K562 (cell line): ENCODE measurements at regions not wholly inside any gene's neighbourhood (a gene's known extent, or its start where the extent isn't known, plus 50 kb on each side); places are given as distances from the start of the nearest gene placed in this dataset.

Experiments used
- CBFA2T2 ChIP-seq: fragments of 450-650 bp; conservative IDR thresholded peaks from 2 replicates; pipeline ENCODE4 v1.6.1; 2017; ENCODE audit warnings: mild to moderate bottlenecking
- CBFA2T3 ChIP-seq: fragments of 450-650 bp; IDR thresholded peaks from 2 replicates; pipeline ENCODE4 v1.6.1; 2017
- CHCHD3 ChIP-seq: fragments of 250-450 bp; sonication (Bioruptor Pico); IDR thresholded peaks from 2 replicates; pipeline ENCODE4 v2.1.2; 2022; ENCODE audit warnings: mild to moderate bottlenecking
- FOXA3 ChIP-seq, 2 experiments: fragments of 450-650 bp in 1 of 2; sonication (generic) in 1 of 2; formaldehyde crosslinking; IDR thresholded peaks in 1 of 2; conservative IDR thresholded peaks in 1 of 2; 2 replicates each; pipeline versions ENCODE4 v1.4.0 to v1.8.0; 2020 to 2022; ENCODE audit warnings: mild to moderate bottlenecking in 2 of 2, missing genetic modification reagents in 1 of 2
- GTF2A2 ChIP-seq: IDR thresholded peaks from 2 replicates; pipeline ENCODE4 v1.6.1; 2016; ENCODE audit warnings: mild to moderate bottlenecking, missing genetic modification characterization, missing compliant biosample characterization
- JUND ChIP-seq, 2 experiments: IDR thresholded peaks; 2 replicates in 1 of 2; 3 replicates in 1 of 2; pipeline ENCODE4 v1.6.1; 2011; ENCODE audit warnings: borderline replicate concordance in 2 of 2, low read depth in 2 of 2, low read length in 2 of 2, improper control_type of control experiment in 1 of 2, missing biosample characterization in 1 of 2, missing genetic modification characterization in 1 of 2, missing genetic modification reagents in 1 of 2
- KDM2B ChIP-seq: fragments of 250-450 bp; sonication (Bioruptor Pico); IDR thresholded peaks from 2 replicates; pipeline ENCODE4 v1.8.0; 2021; ENCODE audit warnings: mild to moderate bottlenecking, moderate library complexity
- L3MBTL2 ChIP-seq: fragments of 450-650 bp; IDR thresholded peaks from 2 replicates; pipeline ENCODE4 v1.6.1; 2016; ENCODE audit warnings: mild to moderate bottlenecking, moderate library complexity
- ZNF354B ChIP-seq: fragments of 250-450 bp; sonication (Bioruptor Pico); IDR thresholded peaks from 2 replicates; pipeline ENCODE4 v1.4.0; 2020
- TF ChIP-seq, protein P1 (sequence below), 2 experiments: IDR thresholded peaks; 2 replicates each; pipeline ENCODE4 v1.6.1; 2011; ENCODE audit warnings: borderline replicate concordance in 1 of 2, control low read depth in 1 of 2, low read depth in 1 of 2, low read length in 1 of 2, mild to moderate bottlenecking in 1 of 2, mixed read lengths in 1 of 2, moderate library complexity in 1 of 2; ENCODE audit not compliant: insufficient read depth in 1 of 2, insufficient read length in 1 of 2, poor library complexity in 1 of 2, severe bottlenecking in 1 of 2; ENCODE audit errors: extremely low read depth in 1 of 2
- TF ChIP-seq, protein P2 (sequence below), 2 experiments: fragments of 450-650 bp; IDR thresholded peaks; 2 replicates each; pipeline ENCODE4 v1.6.1; 2018; ENCODE audit warnings: mild to moderate bottlenecking in 2 of 2, low read depth in 1 of 2; ENCODE audit not compliant: partially characterized antibody in 2 of 2
- TF ChIP-seq, protein P3 (sequence below): sonication (generic); formaldehyde crosslinking; IDR thresholded peaks from 2 replicates; pipeline ENCODE4 v1.8.0; 2022; ENCODE audit warnings: missing genetic modification reagents, mild to moderate bottlenecking, moderate library complexity, borderline replicate concordance
- TF ChIP-seq, protein P4 (sequence below): fragments of 450-650 bp; IDR thresholded peaks from 2 replicates; pipeline ENCODE4 v1.6.1; 2014; ENCODE audit warnings: low read depth, mild to moderate bottlenecking, moderate library complexity, borderline replicate concordance
- TF ChIP-seq, protein P5 (sequence below): fragments of 450-650 bp; IDR thresholded peaks from 2 replicates; pipeline ENCODE4 v1.6.1; 2016; ENCODE audit warnings: low read depth, mild to moderate bottlenecking, moderate library complexity
- TF ChIP-seq, protein P6 (sequence below): fragments of 450-650 bp; formaldehyde crosslinking; IDR thresholded peaks from 2 replicates; pipeline ENCODE4 v1.4.0; 2020; ENCODE audit warnings: mild to moderate bottlenecking, moderate library complexity

DNA sequence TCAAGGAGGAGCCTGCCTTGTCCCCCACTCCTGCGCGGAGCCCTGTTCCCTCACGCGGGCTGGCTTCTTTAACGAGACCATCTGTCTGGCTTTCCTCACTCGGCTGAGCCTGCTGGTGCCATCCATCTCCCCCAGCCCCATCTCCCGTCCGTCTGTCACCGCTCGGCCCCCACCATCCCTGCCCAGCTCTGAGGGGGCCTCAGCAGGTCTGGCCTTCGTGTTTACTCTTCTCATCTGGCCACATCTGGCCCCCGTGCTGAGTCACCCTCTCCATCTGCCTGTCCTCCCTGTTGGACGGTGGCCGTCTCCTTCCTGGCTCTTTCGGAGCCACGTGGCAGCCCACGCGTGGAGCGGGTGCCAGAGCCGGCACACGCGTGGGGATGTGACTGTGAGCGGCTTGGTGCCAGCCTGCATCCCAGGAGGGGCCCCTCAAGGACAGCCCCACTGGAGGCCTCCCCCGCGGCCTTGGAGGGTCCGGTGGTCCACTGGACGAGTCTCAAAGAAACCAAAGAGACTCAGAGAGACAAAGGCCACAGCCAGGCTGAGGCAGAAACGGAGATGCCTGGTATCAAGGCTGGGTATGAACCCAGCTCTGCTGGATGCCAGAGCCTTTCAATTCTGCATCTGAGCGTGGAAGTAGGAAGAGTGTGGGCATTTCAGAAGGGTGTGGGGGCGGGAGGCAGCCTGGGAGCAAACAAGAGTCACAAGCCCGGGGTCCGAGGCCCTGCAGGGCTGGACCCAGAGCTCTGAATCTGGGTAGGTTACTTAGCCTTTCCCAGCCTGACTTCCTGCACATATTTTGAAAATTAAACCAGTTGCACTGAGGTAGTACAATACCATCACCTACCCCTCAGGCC is 76.7 kb upstream of the UNC5A start (continued):
- TF ChIP-seq, protein P1, sequence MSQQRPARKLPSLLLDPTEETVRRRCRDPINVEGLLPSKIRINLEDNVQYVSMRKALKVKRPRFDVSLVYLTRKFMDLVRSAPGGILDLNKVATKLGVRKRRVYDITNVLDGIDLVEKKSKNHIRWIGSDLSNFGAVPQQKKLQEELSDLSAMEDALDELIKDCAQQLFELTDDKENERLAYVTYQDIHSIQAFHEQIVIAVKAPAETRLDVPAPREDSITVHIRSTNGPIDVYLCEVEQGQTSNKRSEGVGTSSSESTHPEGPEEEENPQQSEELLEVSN (IDR thresholded peaks at IDR 0.05; ENCODE audit: borderline replicate concordance in 1 of 2, extremely low read depth in 1 of 2, insufficient read depth in 1 of 2, insufficient read length in 1 of 2, low read depth in 1 of 2, low read length in 1 of 2, poor library complexity in 1 of 2, severe bottlenecking in 1 of 2), result peak in 1 of 2 experiments; percentile 46
- TF ChIP-seq L3MBTL2 (peak; percentile 71), ZNF354B (CRISPR knock-in tag) (no peak), FOXA3 (CRISPR knock-in tag; conservative IDR thresholded peaks at IDR 0.05 in 1 of 2, IDR thresholded peaks at IDR 0.05 in 1 of 2) (0 out of 4 replicates have a peak, but pooled peaks of 1 of the 2 experiments have one; percentile 71), CHCHD3 (no peak), GTF2A2 (tag) (no peak), CBFA2T3 (peak; percentile 41), CBFA2T2 (0 out of 2 replicates have a peak, but pooled peaks have one; percentile 9), KDM2B (CRISPR knock-in tag) (no peak), JUND (IDR thresholded peaks at IDR 0.05; ENCODE audit: borderline replicate concordance, low read depth, low read length) (no peak), JUND (tag; IDR thresholded peaks at IDR 0.05; ENCODE audit: borderline replicate concordance, low read depth, low read length) (no peak)
- TF ChIP-seq, protein P2, sequence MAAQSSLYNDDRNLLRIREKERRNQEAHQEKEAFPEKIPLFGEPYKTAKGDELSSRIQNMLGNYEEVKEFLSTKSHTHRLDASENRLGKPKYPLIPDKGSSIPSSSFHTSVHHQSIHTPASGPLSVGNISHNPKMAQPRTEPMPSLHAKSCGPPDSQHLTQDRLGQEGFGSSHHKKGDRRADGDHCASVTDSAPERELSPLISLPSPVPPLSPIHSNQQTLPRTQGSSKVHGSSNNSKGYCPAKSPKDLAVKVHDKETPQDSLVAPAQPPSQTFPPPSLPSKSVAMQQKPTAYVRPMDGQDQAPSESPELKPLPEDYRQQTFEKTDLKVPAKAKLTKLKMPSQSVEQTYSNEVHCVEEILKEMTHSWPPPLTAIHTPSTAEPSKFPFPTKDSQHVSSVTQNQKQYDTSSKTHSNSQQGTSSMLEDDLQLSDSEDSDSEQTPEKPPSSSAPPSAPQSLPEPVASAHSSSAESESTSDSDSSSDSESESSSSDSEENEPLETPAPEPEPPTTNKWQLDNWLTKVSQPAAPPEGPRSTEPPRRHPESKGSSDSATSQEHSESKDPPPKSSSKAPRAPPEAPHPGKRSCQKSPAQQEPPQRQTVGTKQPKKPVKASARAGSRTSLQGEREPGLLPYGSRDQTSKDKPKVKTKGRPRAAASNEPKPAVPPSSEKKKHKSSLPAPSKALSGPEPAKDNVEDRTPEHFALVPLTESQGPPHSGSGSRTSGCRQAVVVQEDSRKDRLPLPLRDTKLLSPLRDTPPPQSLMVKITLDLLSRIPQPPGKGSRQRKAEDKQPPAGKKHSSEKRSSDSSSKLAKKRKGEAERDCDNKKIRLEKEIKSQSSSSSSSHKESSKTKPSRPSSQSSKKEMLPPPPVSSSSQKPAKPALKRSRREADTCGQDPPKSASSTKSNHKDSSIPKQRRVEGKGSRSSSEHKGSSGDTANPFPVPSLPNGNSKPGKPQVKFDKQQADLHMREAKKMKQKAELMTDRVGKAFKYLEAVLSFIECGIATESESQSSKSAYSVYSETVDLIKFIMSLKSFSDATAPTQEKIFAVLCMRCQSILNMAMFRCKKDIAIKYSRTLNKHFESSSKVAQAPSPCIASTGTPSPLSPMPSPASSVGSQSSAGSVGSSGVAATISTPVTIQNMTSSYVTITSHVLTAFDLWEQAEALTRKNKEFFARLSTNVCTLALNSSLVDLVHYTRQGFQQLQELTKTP (IDR thresholded peaks at IDR 0.05; ENCODE audit: low read depth in 1 of 2, partially characterized antibody in 2 of 2), result no peak
- TF ChIP-seq, protein P3, sequence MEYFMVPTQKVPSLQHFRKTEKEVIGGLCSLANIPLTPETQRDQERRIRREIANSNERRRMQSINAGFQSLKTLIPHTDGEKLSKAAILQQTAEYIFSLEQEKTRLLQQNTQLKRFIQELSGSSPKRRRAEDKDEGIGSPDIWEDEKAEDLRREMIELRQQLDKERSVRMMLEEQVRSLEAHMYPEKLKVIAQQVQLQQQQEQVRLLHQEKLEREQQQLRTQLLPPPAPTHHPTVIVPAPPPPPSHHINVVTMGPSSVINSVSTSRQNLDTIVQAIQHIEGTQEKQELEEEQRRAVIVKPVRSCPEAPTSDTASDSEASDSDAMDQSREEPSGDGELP (CRISPR knock-in tag), result peak; percentile 23; the same call in 1 of the 2 replicates
- TF ChIP-seq, protein P4, sequence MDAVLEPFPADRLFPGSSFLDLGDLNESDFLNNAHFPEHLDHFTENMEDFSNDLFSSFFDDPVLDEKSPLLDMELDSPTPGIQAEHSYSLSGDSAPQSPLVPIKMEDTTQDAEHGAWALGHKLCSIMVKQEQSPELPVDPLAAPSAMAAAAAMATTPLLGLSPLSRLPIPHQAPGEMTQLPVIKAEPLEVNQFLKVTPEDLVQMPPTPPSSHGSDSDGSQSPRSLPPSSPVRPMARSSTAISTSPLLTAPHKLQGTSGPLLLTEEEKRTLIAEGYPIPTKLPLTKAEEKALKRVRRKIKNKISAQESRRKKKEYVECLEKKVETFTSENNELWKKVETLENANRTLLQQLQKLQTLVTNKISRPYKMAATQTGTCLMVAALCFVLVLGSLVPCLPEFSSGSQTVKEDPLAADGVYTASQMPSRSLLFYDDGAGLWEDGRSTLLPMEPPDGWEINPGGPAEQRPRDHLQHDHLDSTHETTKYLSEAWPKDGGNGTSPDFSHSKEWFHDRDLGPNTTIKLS, result peak; percentile 71; the same call in 1 of the 2 replicates
- TF ChIP-seq, protein P5, sequence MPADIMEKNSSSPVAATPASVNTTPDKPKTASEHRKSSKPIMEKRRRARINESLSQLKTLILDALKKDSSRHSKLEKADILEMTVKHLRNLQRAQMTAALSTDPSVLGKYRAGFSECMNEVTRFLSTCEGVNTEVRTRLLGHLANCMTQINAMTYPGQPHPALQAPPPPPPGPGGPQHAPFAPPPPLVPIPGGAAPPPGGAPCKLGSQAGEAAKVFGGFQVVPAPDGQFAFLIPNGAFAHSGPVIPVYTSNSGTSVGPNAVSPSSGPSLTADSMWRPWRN, result peak; percentile 68
- TF ChIP-seq, protein P6, sequence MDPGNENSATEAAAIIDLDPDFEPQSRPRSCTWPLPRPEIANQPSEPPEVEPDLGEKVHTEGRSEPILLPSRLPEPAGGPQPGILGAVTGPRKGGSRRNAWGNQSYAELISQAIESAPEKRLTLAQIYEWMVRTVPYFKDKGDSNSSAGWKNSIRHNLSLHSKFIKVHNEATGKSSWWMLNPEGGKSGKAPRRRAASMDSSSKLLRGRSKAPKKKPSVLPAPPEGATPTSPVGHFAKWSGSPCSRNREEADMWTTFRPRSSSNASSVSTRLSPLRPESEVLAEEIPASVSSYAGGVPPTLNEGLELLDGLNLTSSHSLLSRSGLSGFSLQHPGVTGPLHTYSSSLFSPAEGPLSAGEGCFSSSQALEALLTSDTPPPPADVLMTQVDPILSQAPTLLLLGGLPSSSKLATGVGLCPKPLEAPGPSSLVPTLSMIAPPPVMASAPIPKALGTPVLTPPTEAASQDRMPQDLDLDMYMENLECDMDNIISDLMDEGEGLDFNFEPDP (CRISPR knock-in tag), result no peak
